ENCODE measurements at regions not wholly inside any gene's neighbourhood (a gene's known extent, or its start where the extent isn't known, plus 50 kb on each side); places are given as distances from the start of the nearest gene placed in this dataset.

- TF ChIP-seq CTCF (IDR thresholded peaks at IDR 0.05; ENCODE audit: insufficient read depth, low read length), result no peak
- no peak overlapping the region for H3K4me3 ChIP-seq (ENCODE audit: low read depth, low read length)
- peak; percentile 47 for DNase-seq (ENCODE audit: low read depth)
These were observed 99.2 kb upstream of the RAPGEF2 start for GRCh38 chr4:159003420-159004253.

- H3K4me3 ChIP-seq (ENCODE audit: low read depth, low read length), result no peak overlapping the region
- TF ChIP-seq CTCF (IDR thresholded peaks at IDR 0.05; ENCODE audit: insufficient read depth, low read length), result no peak
- DNase-seq (ENCODE audit: low read depth), result peak; percentile 6
These were observed 96.7 kb upstream of the RAPGEF2 start for GRCh38 chr4:159006202-159006601.

- TF ChIP-seq CTCF (IDR thresholded peaks at IDR 0.05; ENCODE audit: insufficient read depth, low read length), result no peak
These were observed 94.2 kb upstream of the RAPGEF2 start for GRCh38 chr4:159008671-159009070.

GRCh38 chr4:159009521-159009920 is 93.4 kb upstream of the RAPGEF2 start:
- DNase-seq (ENCODE audit: low read depth), result no peak
- H3K4me3 ChIP-seq (ENCODE audit: low read depth, low read length), result no peak overlapping the region
- TF ChIP-seq CTCF (IDR thresholded peaks at IDR 0.05; ENCODE audit: insufficient read depth, low read length), result no peak

More at GRCh38 chr4:159008671-159009070, 94.2 kb upstream of the RAPGEF2 start:
- H3K4me3 ChIP-seq (ENCODE audit: low read depth, low read length), result no peak overlapping the region
- no peak for DNase-seq (ENCODE audit: low read depth)

- no peak overlapping the region for H3K4me3 ChIP-seq (ENCODE audit: low read depth, low read length)
- no peak for DNase-seq (ENCODE audit: low read depth)
- TF ChIP-seq CTCF (IDR thresholded peaks at IDR 0.05; ENCODE audit: insufficient read depth, low read length), result no peak
These were observed 92.8 kb upstream of the RAPGEF2 start for GRCh38 chr4:159010100-159010499.

GRCh38 chr4:159010563-159011260 is 92.2 kb upstream of the RAPGEF2 start:
- DNase-seq (ENCODE audit: low read depth), result peak; percentile 92
- no peak for TF ChIP-seq CTCF (IDR thresholded peaks at IDR 0.05; ENCODE audit: insufficient read depth, low read length)
- H3K4me3 ChIP-seq (ENCODE audit: low read depth, low read length), result no peak overlapping the region
